ENCODE measurements at regions not wholly inside any gene's neighbourhood (a gene's known extent, or its start where the extent isn't known, plus 50 kb on each side); places are given as distances from the start of the nearest gene placed in this dataset.
"Not testable (repeated sequence)": the region's sequence is repeated elsewhere in the genome, so short reads cannot be mapped to it uniquely, and the experiment has no call there.

- not testable (repeated sequence) for H3K27ac Mint-ChIP-seq, H3K4me3 Mint-ChIP-seq, H3K27me3 Mint-ChIP-seq, H3K4me1 Mint-ChIP-seq, H3K36me3 Mint-ChIP-seq, H3K9me3 Mint-ChIP-seq
These were observed 778.4 kb upstream of the SLC35B3 start for GRCh38 chr6:9213717-9214116.

DNA sequence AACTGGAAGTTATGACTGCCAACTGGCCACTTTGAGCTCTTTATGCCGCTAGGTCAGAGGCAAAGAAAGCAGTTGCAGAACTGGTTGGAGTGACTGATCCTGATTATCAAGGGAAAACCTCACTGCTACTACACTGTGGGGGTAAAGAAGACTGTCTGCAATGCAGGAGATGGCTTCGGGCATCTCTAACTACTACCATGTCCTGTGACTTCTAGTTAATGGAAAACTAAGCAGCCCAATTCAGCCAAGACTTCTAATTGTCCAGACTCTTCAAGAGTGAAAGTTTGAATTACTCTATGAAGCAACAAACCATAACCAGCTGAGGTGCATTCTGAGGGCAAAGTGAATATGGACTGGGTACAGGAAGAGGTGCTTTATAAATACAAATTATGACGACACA, 773.6 kb upstream of the SLC35B3 start:
- Mint-ChIP-seq H3K4me3 (no peak overlapping the region), H3K9me3 (peaks cover 0 to 3% (median 0%) of the 10 kb centered on the region in 3 donors), H3K27ac (no peak overlapping the region), H3K4me1 (no peaks in the 10 kb centered on the region), H3K27me3 (no peaks in the 10 kb centered on the region), H3K36me3 (no peaks in the 10 kb centered on the region)

DNA sequence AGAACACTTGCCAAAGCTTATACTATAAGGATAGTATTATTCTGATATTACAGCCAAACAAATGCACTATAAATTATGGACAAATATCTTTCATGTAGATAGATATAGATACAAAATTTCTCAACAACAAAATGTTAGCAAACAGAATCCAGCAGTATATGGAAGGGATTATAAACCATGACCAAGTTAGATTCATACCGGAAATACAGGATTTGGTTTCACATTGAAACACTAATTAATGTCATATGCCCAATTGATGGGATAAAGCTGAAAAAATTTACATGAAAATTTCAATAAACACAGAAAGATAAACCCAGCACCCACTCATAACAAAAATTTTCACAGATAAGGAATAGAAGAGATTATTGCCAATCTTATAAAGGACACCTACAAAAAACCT, 770.3 kb upstream of the SLC35B3 start:
- H3K27me3 Mint-ChIP-seq = no peaks in the 10 kb centered on the region
- no peak overlapping the region for H3K27ac Mint-ChIP-seq

DNA sequence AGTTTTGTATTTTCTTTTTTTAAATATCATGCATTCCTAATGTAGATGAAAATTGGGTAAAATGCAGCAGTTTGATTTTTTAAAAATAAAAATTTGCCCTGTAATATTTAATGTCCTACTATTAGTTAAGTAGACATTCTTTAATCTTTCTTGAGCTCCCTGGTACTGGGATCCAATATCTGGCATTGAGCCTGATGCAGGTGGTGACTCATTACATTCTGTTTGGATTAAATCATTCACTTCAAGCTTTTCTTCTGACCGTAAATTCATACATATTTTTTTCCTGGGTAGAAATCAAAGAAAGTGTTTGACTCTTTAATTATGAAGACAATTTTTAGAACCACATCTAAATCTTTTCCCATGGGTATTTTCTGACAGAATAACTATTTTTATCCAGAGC, 768.8 kb upstream of the SLC35B3 start:
- H3K9me3 Mint-ChIP-seq = peaks cover 0 to 3% (median 0%) of the 10 kb centered on the region in 3 donors
- no peak overlapping the region for H3K4me3 Mint-ChIP-seq
- no peaks in the 10 kb centered on the region for H3K27me3 Mint-ChIP-seq
- H3K27ac Mint-ChIP-seq = no peak overlapping the region
- H3K36me3 Mint-ChIP-seq = no peaks in the 10 kb centered on the region
- no peaks in the 10 kb centered on the region for H3K4me1 Mint-ChIP-seq

More for the DNA sequence above, 770.3 kb upstream of the SLC35B3 start:
- Mint-ChIP-seq H3K9me3 (peaks cover 0 to 3% (median 0%) of the 10 kb centered on the region in 3 donors), H3K36me3 (no peaks in the 10 kb centered on the region), H3K4me1 (no peaks in the 10 kb centered on the region), H3K4me3 (no peak overlapping the region)

DNA sequence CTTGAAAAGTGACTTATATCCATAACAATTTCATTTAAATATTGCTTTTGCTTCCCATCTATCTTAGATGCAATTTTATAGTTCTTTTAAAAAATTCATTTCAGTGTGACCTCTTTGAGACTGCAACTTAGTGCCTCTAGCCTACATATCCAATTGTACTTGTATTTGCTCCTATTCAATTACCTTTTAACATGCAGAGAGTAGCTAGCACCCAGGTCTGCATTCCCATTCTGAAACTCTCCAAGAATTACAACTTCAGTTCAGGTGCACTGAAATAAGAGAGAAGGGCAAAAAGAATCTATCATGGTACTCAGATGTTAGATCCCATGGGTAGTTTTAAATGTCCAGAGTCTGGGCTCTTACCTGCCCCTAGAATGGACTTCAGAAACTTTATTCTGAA, 765.4 kb upstream of the SLC35B3 start:
- Mint-ChIP-seq H3K27ac (no peak overlapping the region), H3K9me3 (peaks cover 0 to 7% (median 1%) of the 10 kb centered on the region in 3 donors), H3K4me1 (no peaks in the 10 kb centered on the region), H3K4me3 (no peak overlapping the region), H3K36me3 (no peaks in the 10 kb centered on the region), H3K27me3 (no peaks in the 10 kb centered on the region)

DNA sequence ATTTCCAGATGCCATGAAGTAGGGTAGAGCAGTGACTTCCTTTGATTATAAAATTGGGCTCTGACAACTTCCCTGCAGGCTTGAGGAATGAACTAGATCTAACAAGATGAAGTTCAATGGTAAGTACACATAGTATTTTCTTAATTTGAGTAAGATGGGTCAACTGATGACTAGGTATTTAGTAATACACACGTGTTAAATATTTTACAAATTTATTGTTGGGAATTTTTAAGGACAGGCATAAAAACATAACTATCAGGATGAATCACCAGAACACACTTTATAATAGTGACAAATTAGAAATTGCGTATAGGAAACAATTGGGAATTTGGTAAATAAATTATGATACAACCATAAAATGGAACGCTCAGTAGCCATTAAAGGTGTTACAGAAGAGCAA, 762.4 kb upstream of the SLC35B3 start:
- H3K36me3 Mint-ChIP-seq = no peaks in the 10 kb centered on the region
- peaks cover 0 to 7% (median 1%) of the 10 kb centered on the region in 3 donors for H3K9me3 Mint-ChIP-seq
- no peaks in the 10 kb centered on the region for H3K27me3 Mint-ChIP-seq
- no peaks in the 10 kb centered on the region for H3K4me1 Mint-ChIP-seq
- H3K4me3 Mint-ChIP-seq = no peak overlapping the region
- no peak overlapping the region for H3K27ac Mint-ChIP-seq

- H3K36me3 Mint-ChIP-seq = no peaks in the 10 kb centered on the region
- no peaks in the 10 kb centered on the region for H3K4me1 Mint-ChIP-seq
- no peak overlapping the region for H3K4me3 Mint-ChIP-seq
- H3K9me3 Mint-ChIP-seq = peaks cover 0 to 7% (median 1%) of the 10 kb centered on the region in 3 donors
- no peaks in the 10 kb centered on the region for H3K27me3 Mint-ChIP-seq
- H3K27ac Mint-ChIP-seq = no peak overlapping the region
These were observed 760.0 kb upstream of the SLC35B3 start for GRCh38 chr6:9195322-9195721.

DNA sequence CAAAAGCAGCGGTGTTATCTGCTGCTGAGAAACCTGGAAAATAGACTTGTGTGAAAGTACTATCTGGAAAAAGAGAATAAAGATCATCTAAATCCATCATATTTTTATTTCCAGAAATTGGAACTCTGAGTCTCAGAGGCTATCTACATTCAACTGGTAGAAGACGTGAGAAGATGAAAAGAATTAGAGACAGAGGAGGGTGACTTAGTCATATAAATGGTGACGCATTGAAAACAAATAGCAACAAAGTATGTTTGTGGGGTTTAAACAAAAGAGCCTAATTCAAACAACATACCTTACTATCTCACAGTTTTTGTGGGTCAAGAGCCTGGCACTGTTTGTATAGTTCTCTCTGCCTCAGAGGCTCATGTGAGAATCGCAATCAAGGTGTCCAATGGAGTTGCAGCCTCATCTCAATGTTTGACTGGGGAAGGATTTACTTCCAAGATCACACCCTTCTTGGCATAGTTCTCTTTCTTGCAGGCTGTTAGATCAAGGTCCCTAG, 757.1 kb upstream of the SLC35B3 start:
- no peak overlapping the region for H3K4me3 Mint-ChIP-seq
- H3K4me1 Mint-ChIP-seq = no peaks in the 10 kb centered on the region
- H3K27ac Mint-ChIP-seq = no peak overlapping the region
- no peaks in the 10 kb centered on the region for H3K36me3 Mint-ChIP-seq
- H3K9me3 Mint-ChIP-seq = peaks cover 1 to 5% (median 2%) of the 10 kb centered on the region in 3 donors
- H3K27me3 Mint-ChIP-seq = no peaks in the 10 kb centered on the region

DNA sequence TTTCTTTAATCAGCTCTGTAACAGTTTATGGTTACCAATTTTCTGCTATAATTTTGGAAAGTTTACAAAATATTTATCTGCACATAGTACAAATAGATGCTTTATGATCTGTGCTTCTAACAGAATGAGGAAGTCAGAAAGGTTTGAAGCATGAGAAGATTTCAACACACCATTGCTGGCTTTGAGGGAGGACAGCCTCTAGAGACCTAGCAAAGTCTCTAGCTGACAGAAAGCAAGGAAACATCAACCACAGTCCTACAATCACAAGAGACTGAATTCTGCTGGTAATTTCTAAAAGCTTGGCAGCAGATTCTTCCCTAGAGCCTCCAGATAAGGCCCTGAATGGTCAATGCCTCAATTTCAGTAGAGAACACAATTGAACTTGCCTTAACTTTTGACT, 750.8 kb upstream of the SLC35B3 start:
- Mint-ChIP-seq H3K4me1 (no peaks in the 10 kb centered on the region), H3K4me3 (no peak overlapping the region), H3K27ac (no peak overlapping the region), H3K9me3 (peaks cover 0 to 3% (median 2%) of the 10 kb centered on the region in 3 donors), H3K27me3 (no peaks in the 10 kb centered on the region), H3K36me3 (no peaks in the 10 kb centered on the region)

- H3K9me3 Mint-ChIP-seq = peaks cover 0 to 3% (median 0%) of the 10 kb centered on the region in 3 donors
- no peak overlapping the region for H3K27ac Mint-ChIP-seq
- no peaks in the 10 kb centered on the region for H3K36me3 Mint-ChIP-seq
- H3K4me1 Mint-ChIP-seq = no peaks in the 10 kb centered on the region
- H3K27me3 Mint-ChIP-seq = no peaks in the 10 kb centered on the region
- H3K4me3 Mint-ChIP-seq = no peak overlapping the region
These were observed 742.7 kb upstream of the SLC35B3 start for GRCh38 chr6:9178071-9178470.

- Mint-ChIP-seq H3K4me3 (no peak overlapping the region), H3K36me3 (no peaks in the 10 kb centered on the region), H3K9me3 (peaks cover 0 to 4% (median 3%) of the 10 kb centered on the region in 3 donors), H3K4me1 (no peaks in the 10 kb centered on the region), H3K27me3 (no peaks in the 10 kb centered on the region), H3K27ac (no peak overlapping the region)
These were observed 737.9 kb upstream of the SLC35B3 start for GRCh38 chr6:9173229-9173628.

DNA sequence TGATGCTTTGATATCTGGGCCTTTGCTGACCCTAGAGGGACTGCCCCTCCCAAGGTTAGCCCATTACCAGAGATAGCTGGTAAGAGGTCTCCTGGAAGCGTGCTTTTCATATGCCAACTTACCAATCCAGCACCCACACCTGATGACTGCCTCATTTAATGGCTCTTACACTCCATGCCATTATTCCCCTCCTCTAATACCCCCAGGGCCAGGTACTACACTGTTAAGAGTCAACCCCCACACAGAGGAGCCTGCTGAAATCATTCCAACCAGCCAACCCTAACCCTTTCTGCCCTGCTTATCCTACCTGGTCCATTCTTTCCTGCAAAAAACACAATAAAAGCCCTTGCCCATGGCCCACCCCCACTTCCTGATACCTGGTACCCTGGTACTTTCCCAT, 736.8 kb upstream of the SLC35B3 start:
- H3K36me3 Mint-ChIP-seq = no peaks in the 10 kb centered on the region
- H3K27ac Mint-ChIP-seq = no peak overlapping the region
- no peak overlapping the region for H3K4me3 Mint-ChIP-seq
- peaks cover 2 to 4% (median 3%) of the 10 kb centered on the region in 3 donors for H3K9me3 Mint-ChIP-seq
- no peaks in the 10 kb centered on the region for H3K4me1 Mint-ChIP-seq
- H3K27me3 Mint-ChIP-seq = no peaks in the 10 kb centered on the region

DNA sequence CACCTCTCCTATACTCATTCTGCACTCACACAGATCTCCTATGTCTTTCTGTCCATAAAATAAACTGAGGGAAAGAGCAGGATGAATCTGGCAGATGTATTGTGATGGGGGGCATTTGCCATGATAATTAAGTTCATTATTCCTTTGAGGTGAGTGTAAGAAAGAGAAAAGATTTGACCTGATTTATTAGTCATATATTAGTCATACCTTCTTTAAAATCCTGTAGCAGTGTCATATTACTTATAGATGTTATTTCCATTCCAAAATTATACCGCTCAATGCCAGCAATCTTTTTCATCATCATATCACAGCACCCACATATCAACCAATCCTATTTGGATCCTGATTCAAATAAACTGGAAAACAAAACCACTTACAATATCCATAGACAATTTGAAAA, 733.3 kb upstream of the SLC35B3 start:
- H3K4me1 Mint-ChIP-seq = no peaks in the 10 kb centered on the region
- no peak overlapping the region for H3K4me3 Mint-ChIP-seq
- no peaks in the 10 kb centered on the region for H3K27me3 Mint-ChIP-seq

DNA sequence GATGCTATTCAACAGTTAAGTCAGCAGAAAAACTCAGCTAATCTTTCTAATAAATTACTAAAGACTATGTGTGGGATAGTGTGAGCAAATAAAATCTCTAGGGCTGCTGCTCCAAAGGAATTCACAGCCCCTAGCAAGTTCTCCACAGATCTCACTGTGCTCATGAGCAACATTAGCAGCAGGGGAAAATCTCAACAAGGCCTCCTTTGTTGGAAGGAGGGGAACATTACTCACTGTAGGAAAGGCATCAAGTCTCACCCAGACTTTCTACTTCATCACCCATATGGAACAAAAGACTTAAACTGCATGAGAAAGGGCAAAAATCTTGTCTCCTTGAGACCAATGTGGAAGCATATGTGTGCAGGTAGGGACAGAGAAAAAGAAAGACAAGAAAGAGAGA, 726.4 kb upstream of the SLC35B3 start:
- Mint-ChIP-seq H3K27me3 (no peaks in the 10 kb centered on the region), H3K27ac (no peak overlapping the region), H3K9me3 (peaks cover 6 to 32% (median 6%) of the 10 kb centered on the region in 3 donors), H3K4me1 (no peaks in the 10 kb centered on the region), H3K36me3 (peaks cover 1% of the 10 kb centered on the region), H3K4me3 (no peak overlapping the region)

More for the DNA sequence above, 733.3 kb upstream of the SLC35B3 start:
- Mint-ChIP-seq H3K27ac (no peak overlapping the region), H3K36me3 (no peaks in the 10 kb centered on the region), H3K9me3 (peaks cover 4 to 10% (median 4%) of the 10 kb centered on the region in 3 donors)

DNA sequence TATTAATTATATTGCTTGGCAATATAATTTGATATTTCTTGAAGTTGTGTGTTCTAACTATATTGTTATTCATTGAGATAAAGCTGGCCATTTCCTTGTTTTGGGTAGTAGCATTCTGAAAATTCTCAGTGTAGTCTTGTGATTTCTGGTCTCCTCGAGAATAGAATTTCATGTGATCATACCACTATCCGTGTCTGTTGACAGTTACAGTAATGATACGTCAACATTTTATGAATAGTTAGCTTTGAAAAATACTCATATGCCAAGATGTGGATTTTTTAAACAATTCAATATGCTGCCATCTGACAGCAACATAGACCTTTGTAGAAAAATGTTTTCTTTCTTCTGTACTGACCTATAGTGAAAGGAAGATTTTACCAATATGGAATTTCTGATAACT, 723.7 kb upstream of the SLC35B3 start:
- H3K27ac Mint-ChIP-seq = no peak overlapping the region
- no peak overlapping the region for H3K4me3 Mint-ChIP-seq
- no peaks in the 10 kb centered on the region for H3K27me3 Mint-ChIP-seq
- H3K36me3 Mint-ChIP-seq = peaks cover 1% of the 10 kb centered on the region
- H3K9me3 Mint-ChIP-seq = peaks cover 3 to 29% (median 4%) of the 10 kb centered on the region in 3 donors
- H3K4me1 Mint-ChIP-seq = no peaks in the 10 kb centered on the region

- Mint-ChIP-seq H3K36me3 (peaks cover 3% of the 10 kb centered on the region), H3K27me3 (no peaks in the 10 kb centered on the region), H3K4me1 (no peaks in the 10 kb centered on the region), H3K27ac (no peak overlapping the region), H3K9me3 (peaks cover 2 to 13% (median 6%) of the 10 kb centered on the region in 3 donors), H3K4me3 (no peak overlapping the region)
These were observed 720.5 kb upstream of the SLC35B3 start for GRCh38 chr6:9155836-9156235.
